COLO668 (cell line): ENCODE measurements at regions not wholly inside any gene's neighbourhood (a gene's known extent, or its start where the extent isn't known, plus 50 kb on each side); places are given as distances from the start of the nearest gene placed in this dataset.
A peak's percentile ranks its signal among the peaks of the same experiment; 100 is the strongest.

ENCODE experiments used
- DNase-seq: peaks from one replicate; lab custom pipeline; 2025; ENCODE audit not compliant: unreplicated experiment; lab: John Stamatoyannopoulos, UW

DNA sequence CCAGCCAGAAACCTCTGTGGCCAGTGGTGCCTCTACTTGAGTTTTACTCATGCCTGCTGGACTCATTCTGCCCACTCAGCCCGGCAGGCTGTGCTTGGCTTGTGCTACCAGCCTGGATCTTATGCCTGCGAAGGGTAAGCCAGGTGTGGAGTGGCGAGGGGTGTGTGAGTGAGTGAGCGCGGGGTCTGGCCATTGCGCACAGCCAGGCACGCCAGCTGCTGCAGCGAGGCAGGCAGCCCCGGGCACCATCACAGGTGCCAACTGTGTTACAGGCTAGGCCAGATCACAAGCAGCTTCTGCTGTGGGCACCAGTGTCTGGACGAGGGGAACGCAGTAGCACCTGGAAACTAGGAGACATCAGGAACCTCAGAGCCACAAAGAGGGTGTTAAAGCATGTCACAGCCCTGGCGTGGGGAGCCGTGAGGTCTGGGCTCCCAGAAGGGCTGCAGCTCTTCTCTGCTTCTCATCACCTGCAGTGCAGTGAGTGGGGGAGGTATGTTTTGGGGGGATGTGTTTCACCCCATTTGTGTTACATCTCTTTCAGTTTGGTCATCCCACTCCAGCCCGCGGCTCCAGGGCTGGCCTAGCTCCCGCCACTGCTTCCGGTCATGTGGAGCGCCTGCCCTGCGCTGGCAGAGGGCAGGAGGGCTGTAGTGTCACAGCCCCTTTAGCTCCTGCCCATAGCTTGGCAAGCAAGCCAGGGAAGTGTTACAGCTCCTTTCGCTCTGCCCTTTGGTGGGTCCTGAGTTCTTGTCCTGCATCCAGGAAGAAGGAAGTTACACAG lies 379.7 kb upstream of the IMPG1 start:
- DNase-seq, result no peak

DNA sequence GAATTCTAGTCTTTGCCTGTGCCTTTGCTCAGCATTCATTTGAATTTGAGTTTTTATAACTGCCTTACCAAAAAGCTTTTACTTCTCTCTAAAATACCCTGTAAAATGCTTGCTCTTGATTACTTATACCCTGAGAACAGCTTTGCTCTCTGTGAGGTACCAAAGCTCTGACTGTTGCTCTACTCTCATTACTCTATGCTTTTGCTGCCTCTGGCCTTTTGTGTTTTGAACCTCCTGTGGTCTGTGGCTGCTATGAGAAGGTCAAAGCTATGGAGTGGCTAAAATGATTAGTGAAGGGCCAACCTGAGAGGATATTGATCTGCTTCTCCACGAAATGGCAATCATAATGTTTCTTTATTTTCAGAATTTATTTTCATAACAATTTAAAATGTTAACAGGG lies 375.6 kb upstream of the IMPG1 start:
- DNase-seq, result no peak

DNA sequence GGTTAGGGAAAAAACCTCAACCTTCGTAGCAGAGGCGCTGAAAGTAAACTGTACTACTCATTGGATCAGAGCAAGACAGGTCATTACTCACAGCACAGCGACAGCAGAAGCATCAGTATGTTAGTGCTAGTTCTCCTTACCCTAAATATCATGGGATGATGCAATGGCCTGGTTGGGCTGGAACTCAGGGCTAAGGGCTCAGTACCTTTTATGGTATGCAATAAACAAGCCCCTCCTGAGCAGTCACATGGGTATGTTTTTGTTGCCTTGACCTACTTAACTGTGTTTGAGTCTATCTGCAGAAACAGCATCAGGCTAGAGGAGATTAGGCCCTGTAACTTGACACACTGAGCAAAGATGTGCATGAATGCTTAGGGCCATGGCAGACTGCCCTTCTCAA lies 369.4 kb upstream of the IMPG1 start:
- DNase-seq, result no peak

GRCh38 chr6:76439811-76440210 lies 367.3 kb upstream of the IMPG1 start:
- DNase-seq, result no peak

GRCh38 chr6:76438768-76439167 lies 366.3 kb upstream of the IMPG1 start:
- DNase-seq, result no peak

- DNase-seq, result no peak
These were observed 362.7 kb upstream of the IMPG1 start for GRCh38 chr6:76435174-76435573.

- DNase-seq, result no peak
These were observed 350.2 kb upstream of the IMPG1 start for GRCh38 chr6:76422511-76423213.

DNA sequence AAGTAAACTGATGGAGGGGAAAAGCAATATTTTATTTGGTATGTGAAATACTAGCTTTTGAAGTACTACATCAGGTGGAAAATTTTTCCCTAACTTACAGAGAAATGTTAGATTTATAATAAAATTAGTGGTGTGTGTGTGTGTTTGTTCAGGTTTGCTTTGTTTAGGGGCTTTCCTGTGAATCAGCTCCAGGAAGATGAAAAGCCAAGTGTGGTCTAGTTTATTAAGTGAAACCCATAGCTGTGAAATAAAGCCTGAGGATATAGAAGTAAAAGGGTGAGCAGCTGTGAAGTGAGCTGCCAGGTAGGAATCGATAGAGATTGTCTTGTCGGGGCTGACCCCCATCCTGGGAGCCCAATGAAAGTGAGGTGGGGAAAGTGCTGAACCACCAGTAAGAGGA lies 347.6 kb upstream of the IMPG1 start:
- no peak for DNase-seq

GRCh38 chr6:76418560-76419223 lies 346.2 kb upstream of the IMPG1 start:
- no peak for DNase-seq

GRCh38 chr6:76416821-76417605 lies 344.6 kb upstream of the IMPG1 start:
- peak; percentile 3 for DNase-seq

DNA sequence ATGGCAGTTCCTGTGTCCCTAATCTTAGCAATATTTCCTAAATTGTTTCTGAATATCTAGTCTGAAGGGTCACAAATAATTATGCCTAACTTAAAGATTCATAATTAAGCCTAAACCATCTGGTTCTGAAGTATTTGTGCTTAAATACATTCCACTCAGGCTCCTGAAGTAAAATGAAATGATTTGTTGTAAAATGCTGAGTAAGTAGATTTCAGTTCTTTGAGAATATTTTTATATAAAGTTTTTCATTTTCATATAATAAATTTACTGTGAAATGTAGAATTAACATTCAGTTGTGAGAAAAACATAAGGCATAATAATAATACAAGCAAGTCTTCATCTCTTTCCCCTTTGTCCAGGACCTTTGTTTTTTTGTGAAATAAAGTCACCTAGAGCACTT lies 330.6 kb upstream of the IMPG1 start:
- no peak for DNase-seq

- DNase-seq, result no peak
These were observed 325.5 kb upstream of the IMPG1 start for GRCh38 chr6:76397966-76398365.

DNA sequence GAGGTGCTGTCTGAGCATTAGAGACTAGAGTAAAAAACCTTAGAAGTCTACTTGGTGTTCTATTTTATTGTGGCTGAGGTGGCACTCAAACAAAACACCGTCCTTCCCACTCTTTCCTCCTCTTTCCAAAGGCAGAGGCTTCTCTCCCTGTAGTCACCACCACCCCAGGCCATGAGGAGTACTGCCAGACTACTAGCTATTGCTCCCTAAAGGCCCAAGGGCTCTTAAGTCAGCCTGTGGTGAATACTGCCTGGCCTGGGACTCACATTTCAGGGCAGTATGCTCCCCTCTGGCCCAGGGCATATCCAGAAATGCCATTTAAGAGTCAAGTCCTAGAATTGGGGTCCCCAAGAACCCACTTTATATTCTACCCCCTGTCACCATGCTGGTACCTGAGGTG lies 309.7 kb upstream of the IMPG1 start:
- DNase-seq, result no peak

- no peak for DNase-seq
These were observed 309.1 kb upstream of the IMPG1 start for GRCh38 chr6:76381612-76382011.

DNA sequence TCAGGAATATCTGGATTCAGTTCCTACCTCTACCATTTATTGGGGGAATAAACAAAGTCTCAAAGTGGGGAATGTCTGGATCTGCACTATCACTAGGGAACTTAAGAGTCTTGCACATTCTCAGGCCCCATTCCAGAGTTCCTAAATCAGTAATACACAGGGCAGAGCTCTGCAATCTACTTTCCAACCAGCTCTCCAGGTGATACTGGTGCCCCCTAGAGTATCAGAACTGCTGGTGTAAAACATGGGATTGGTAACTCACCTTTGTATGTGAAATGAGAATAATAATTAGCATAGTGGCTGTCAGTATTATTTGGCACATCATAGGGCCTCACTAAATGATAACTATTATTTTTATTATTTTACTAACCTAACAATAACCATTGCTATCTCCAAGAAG lies 278.8 kb upstream of the IMPG1 start:
- no peak for DNase-seq

- DNase-seq, result no peak
These were observed 275.1 kb upstream of the IMPG1 start for GRCh38 chr6:76347539-76347938.

- no peak for DNase-seq
These were observed 270.2 kb upstream of the IMPG1 start for GRCh38 chr6:76342611-76343160.

DNA sequence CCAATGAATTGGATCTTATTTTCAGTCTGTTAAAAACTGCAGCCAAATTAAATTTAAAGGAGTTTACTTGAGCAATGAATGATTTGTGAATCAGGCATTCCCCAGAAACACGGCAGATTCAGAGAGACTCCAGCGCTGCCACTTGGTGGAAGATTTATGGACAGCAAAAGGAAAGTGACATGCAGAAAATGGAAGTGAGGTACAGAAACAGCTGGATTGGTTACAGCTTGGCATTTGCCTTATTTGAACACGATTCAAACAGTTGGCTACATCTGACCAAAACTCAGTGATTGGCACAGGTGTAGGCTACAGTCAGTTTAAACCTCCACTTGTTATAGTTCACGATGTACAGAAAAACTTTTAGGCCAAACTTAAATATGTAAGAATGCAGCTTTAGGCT lies 257.6 kb upstream of the IMPG1 start:
- DNase-seq, result no peak

DNA sequence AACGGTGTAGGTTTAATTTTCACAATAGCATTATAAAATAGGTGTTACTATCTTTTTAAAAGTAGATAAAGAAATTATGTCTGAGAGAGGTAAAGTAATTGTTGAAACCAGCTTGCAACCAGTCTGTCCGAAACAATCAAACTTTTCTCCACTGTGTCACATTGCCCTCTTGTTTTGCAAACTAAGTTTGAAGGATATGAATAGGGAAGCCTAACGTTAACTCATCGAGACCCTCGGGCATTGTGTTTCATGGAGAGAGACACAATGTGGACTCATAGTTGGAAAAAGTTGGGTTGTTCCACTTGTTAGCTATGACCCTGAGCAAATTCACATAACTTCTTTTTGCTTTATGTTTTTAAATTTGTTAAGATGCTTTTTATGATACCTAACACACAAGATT lies 254.4 kb upstream of the IMPG1 start:
- no peak for DNase-seq
